Right lobe of liver (tissue), 6 donors: ENCODE measurements at regions not wholly inside any gene's neighbourhood (a gene's known extent, or its start where the extent isn't known, plus 50 kb on each side); places are given as distances from the start of the nearest gene placed in this dataset.

Source experiments
- ATAC-seq, 4 donors: fragments of 200-7000 bp; cut with Tn5 transposase; one replicate each; pipeline ENCODE4 v1.9.1; 2020; ENCODE audit warnings: mild to moderate bottlenecking in 4 of 4, moderate library complexity in 4 of 4
- DNase-seq, 3 donors: peaks; one replicate each; pipeline ENCODE4 v3.0.0-alpha.2; 2020
- H3K27ac ChIP-seq, 3 donors: fragments of 200-600 bp; one replicate each; pipeline ENCODE4 v1.8.0; 2022
- H3K27me3 ChIP-seq, 2 donors: fragments of 200-600 bp; one replicate each; pipeline ENCODE4 v1.8.0; 2022
- H3K36me3 ChIP-seq, 4 donors: fragments of 200-600 bp; sonication (generic) in 1 of 4; one replicate each; pipeline versions ENCODE4 v1.5.1 to v1.8.0; 2017 to 2022; ENCODE audit warnings: control low read depth in 1 of 4
- H3K4me1 ChIP-seq, 4 donors: fragments of 200-600 bp; sonication (generic) in 1 of 4; one replicate each; pipeline versions ENCODE4 v1.5.1 to v1.8.0; 2017 to 2022; ENCODE audit warnings: control low read depth in 1 of 4
- H3K4me3 ChIP-seq, 3 donors: fragments of 200-600 bp; one replicate each; pipeline ENCODE4 v1.8.0; 2022
- H3K9me3 ChIP-seq, 4 donors: fragments of 200-600 bp; sonication (generic) in 1 of 4; one replicate each; pipeline versions ENCODE4 v1.5.1 to v1.8.0; 2017 to 2022; ENCODE audit warnings: control low read depth in 1 of 4
- POLR2A ChIP-seq: fragments of 450-650 bp; IDR thresholded peaks from one replicate; pipeline ENCODE4 v1.6.1; 2017; ENCODE audit warnings: antibody characterized with exemption, mild to moderate bottlenecking
- WGBS: methylation state at CpG from one replicate; pipeline ENCODE4 v1.1.6; 2018; ENCODE audit warnings: low coverage, low lambda C conversion rate; ENCODE audit not compliant: insufficient coverage; ENCODE audit errors: missing lambda C conversion rate; 5-methylcytosine and 5-hydroxymethylcytosine counted together
- intact Hi-C, 2 donors: fragments of 100-400 bp; cut with DNase I; formaldehyde crosslinking; loops; one replicate each; pipeline versions ENCODE4 v1.11.2 to v1.14.1; 2022
- TF ChIP-seq, protein P1 (sequence below), 4 donors: fragments of 200-600 bp in 3 of 4; fragments of 450-650 bp in 1 of 4; IDR thresholded peaks; one replicate each; pipeline versions ENCODE4 v1.5.1 to v1.8.0; 2016 to 2022; ENCODE audit warnings: antibody characterized with exemption in 4 of 4, mild to moderate bottlenecking in 2 of 4
- donor health status: DM: no; HTN: yes; CAD: no.
- donor health status: DM: no; HTN: no; CAD: no.
- donor health status: DM: no; HTN: no; CAD: no.
- donor health status: DM: no; HTN: yes; CAD: no.
- donor health status: DM: no; HTN: yes; CAD: no.

DNA sequence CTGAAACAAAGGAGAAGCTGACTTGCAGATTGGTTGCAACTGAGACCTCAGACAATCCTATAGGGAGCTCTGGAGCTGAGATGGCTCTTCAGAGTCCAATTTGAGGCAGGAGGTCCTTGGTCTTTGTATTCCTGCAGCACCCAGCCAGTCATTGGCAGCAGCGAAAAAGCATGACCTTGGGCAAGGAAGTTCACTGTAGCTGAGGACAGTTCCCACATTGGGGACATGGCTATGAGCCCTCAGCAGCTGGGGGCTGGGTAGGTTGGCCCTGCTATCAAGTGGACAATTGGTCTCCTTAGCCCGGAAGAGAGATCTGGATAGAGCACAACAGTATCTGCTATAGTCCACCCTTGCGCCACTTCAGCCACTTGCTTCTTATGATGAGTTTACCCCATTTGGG, 56.9 kb upstream of the ATP6AP2 start:
- Histone ChIP-seq H3K36me3 (no peaks in the 10 kb centered on the region), H3K4me1 (no peaks in the 10 kb centered on the region), H3K27ac (no peak overlapping the region), H3K27me3 (no peaks in the 10 kb centered on the region), H3K9me3 (no peaks in the 10 kb centered on the region), H3K4me3 (no peak overlapping the region)
- 33% methylated on average over 1 of the region's 3 CpGs for WGBS
- no peak for TF ChIP-seq POLR2A
- TF ChIP-seq, protein P1, sequence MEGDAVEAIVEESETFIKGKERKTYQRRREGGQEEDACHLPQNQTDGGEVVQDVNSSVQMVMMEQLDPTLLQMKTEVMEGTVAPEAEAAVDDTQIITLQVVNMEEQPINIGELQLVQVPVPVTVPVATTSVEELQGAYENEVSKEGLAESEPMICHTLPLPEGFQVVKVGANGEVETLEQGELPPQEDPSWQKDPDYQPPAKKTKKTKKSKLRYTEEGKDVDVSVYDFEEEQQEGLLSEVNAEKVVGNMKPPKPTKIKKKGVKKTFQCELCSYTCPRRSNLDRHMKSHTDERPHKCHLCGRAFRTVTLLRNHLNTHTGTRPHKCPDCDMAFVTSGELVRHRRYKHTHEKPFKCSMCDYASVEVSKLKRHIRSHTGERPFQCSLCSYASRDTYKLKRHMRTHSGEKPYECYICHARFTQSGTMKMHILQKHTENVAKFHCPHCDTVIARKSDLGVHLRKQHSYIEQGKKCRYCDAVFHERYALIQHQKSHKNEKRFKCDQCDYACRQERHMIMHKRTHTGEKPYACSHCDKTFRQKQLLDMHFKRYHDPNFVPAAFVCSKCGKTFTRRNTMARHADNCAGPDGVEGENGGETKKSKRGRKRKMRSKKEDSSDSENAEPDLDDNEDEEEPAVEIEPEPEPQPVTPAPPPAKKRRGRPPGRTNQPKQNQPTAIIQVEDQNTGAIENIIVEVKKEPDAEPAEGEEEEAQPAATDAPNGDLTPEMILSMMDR (IDR thresholded peaks at IDR 0.05): no peak
- DNase-seq: peak in 1 of 3 donors; percentile 48
- intact Hi-C loops: no loop called here
- peak in 1 of 4 donors; percentile 59 for ATAC-seq

DNA sequence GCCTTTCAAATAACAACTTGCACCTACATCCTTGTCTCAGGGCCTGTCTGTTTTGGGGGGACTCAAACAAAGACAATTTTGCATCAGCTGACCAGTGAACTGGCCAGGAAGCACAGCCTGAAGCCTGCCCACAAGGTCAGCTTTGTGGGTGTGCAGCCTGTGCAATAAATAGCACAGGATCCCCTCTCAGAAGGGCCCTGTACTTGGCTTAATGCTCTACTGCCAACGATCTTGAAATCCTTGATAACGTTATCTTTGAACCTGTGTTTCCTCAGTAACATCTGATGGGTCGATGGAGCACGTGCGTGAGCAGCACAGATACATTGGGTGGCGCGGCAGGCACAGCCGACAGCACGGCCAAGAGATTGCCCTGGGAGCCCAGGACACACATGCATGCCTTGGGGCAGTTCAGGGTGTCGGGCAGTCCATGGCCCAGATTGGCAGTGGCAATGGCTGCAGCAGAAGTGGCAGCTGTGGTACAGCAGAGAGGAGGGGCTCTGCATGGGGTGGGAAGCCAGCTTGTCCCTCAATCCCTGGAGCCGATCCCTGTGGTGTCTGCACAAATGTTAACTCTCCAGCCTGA, 58.8 kb upstream of the ATP6AP2 start:
- H3K4me1 ChIP-seq: no peaks in the 10 kb centered on the region
- WGBS: 30% methylated on average over 2 of the region's 11 CpGs
- DNase-seq: peak; percentile 44 to 89 (median 74)
- peak in 3 of 4 donors; percentile 78 to 91 (median 79) for ATAC-seq
- H3K4me3 ChIP-seq: no peak overlapping the region
- H3K9me3 ChIP-seq: no peaks in the 10 kb centered on the region
- intact Hi-C loops: no loop called here
- no peaks in the 10 kb centered on the region for H3K36me3 ChIP-seq
- TF ChIP-seq POLR2A: no peak
- TF ChIP-seq, protein P1 (IDR thresholded peaks at IDR 0.05): no peak
- H3K27me3 ChIP-seq: no peaks in the 10 kb centered on the region
- no peak overlapping the region for H3K27ac ChIP-seq

DNA sequence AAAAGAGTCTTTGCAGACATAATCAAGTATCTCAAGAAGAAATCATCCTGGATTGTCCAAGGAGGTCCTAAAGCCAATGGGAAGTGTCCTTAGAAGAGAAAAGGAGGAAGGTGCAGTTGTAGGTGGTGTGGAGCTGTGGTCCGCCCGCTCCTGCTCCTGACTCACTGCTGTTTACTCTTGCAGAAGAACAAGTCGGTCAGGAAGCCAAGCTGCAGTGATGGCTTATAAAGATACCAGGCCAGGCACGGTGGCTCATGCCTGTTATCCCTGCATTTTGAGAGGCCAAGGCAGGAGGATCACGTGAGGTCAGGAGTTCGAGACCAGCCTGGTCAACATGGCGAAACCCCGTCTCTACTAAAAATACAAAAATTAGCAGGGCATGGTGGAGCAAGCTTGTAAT, 66.4 kb upstream of the ATP6AP2 start:
- Histone ChIP-seq H3K27ac (no peak overlapping the region), H3K9me3 (no peaks in the 10 kb centered on the region), H3K4me3 (no peak overlapping the region), H3K36me3 (no peaks in the 10 kb centered on the region), H3K4me1 (peaks cover 0 to 8% (median 0%) of the 10 kb centered on the region in 4 donors), H3K27me3 (no peaks in the 10 kb centered on the region)
- intact Hi-C loops: no loop called here
- TF ChIP-seq, protein P1 (IDR thresholded peaks at IDR 0.05): no peak
- TF ChIP-seq POLR2A: no peak
- ATAC-seq (peak in 1 of 4 donors; percentile 58), DNase-seq (peak in 1 of 3 donors; percentile 37)
- WGBS: 55% methylated on average over 5 of the region's 8 CpGs

DNA sequence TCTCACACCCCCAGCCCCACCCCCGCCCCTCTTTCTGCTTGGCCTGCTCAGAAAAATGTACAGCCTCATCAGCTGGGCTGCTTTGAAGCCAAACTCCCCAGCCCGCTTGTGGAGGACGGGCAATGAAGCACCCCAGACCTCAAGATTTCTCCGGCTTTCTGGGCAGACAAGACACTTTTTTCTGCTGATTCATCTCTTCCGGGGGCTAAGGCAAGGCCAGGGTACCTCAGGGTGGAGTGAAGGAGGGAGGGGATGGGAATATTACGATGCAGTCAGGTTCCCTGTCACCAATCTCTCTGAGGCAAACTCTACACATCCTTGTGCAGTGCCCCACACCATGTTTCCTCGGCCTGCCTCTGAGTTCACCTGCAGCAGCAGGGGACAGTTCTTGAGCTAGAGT, 66.9 kb upstream of the ATP6AP2 start:
- Histone ChIP-seq H3K36me3 (no peaks in the 10 kb centered on the region), H3K4me1 (peaks cover 0 to 8% (median 0%) of the 10 kb centered on the region in 4 donors), H3K27me3 (no peaks in the 10 kb centered on the region), H3K27ac (no peak overlapping the region), H3K9me3 (no peaks in the 10 kb centered on the region), H3K4me3 (no peak overlapping the region)
- 49% methylated on average over 4 of the region's 7 CpGs for WGBS
- ATAC-seq (no peak), DNase-seq (no peak)
- TF ChIP-seq, protein P1 (IDR thresholded peaks at IDR 0.05): no peak
- TF ChIP-seq POLR2A: no peak
- intact Hi-C loops: no loop called here
